ENCODE measurements at regions not wholly inside any gene's neighbourhood (a gene's known extent, or its start where the extent isn't known, plus 50 kb on each side); places are given as distances from the start of the nearest gene placed in this dataset.
A peak's percentile ranks its signal among the peaks of the same experiment; 100 is the strongest.

- H3K4me1 ChIP-seq (ENCODE audit: control insufficient read depth in 4 of 4, insufficient read depth in 4 of 4, low read length in 3 of 4): no peaks in the 10 kb centered on the region
- H3K36me3 ChIP-seq (ENCODE audit: control insufficient read depth in 4 of 4, insufficient read depth in 3 of 4, low read depth in 1 of 4, low read length in 3 of 4): no peaks in the 10 kb centered on the region
- WGBS: 96% methylated on average over 1 of the region's 1 CpG
- no peak for DNase-seq (ENCODE audit: low spot score)
- H3K27ac ChIP-seq (ENCODE audit: low read depth in 1 of 2, low read length in 2 of 2): no peak overlapping the region
- no peak overlapping the region for H3K4me3 ChIP-seq (ENCODE audit: low read depth in 1 of 3, low read length in 3 of 3)
- H3K9ac ChIP-seq (ENCODE audit: low read depth in 1 of 2, low read length in 2 of 2): no peak overlapping the region
- TF ChIP-seq TAF1 (conservative IDR thresholded peaks at IDR 0.05) (no peak), MAX (IDR thresholded peaks at IDR 0.05) (no peak), SP1 (IDR thresholded peaks at IDR 0.05) (no peak), GABPA (IDR thresholded peaks at IDR 0.05 in 1 of 2, conservative IDR thresholded peaks at IDR 0.05 in 1 of 2) (no peak), NR2F2 (IDR thresholded peaks at IDR 0.05) (no peak), FOXA1 (IDR thresholded peaks at IDR 0.05) (no peak), RAD21 (IDR thresholded peaks at IDR 0.05) (no peak), CTCF (IDR thresholded peaks at IDR 0.05; ENCODE audit: low read depth, low read length, missing input control) (no peak), EGR1 (IDR thresholded peaks at IDR 0.05; ENCODE audit: low read depth in 2 of 2) (no peak), FOXA2 (IDR thresholded peaks at IDR 0.05) (no peak), HNF4A (conservative IDR thresholded peaks at IDR 0.05) (no peak), HNF4G (IDR thresholded peaks at IDR 0.05) (no peak), ATF3 (IDR thresholded peaks at IDR 0.05) (no peak), ZBTB33 (IDR thresholded peaks at IDR 0.05) (no peak), YY1 (IDR thresholded peaks at IDR 0.05) (no peak), REST (IDR thresholded peaks at IDR 0.05) (no peak), RXRA (IDR thresholded peaks at IDR 0.05) (no peak)
- H3K9me3 ChIP-seq (ENCODE audit: control insufficient read depth in 4 of 4, low read length in 3 of 4): no peaks in the 10 kb centered on the region
- H3K27me3 ChIP-seq (ENCODE audit: control insufficient read depth in 4 of 4, insufficient read depth in 4 of 4, low read length in 3 of 4): no peaks in the 10 kb centered on the region
These were observed 612.5 kb downstream of the EFNA5 start for GRCh38 chr5:107058235-107058634.

- no peak for DNase-seq (ENCODE audit: low spot score)
- Histone ChIP-seq H3K9ac (ENCODE audit: low read depth in 1 of 2, low read length in 2 of 2) (no peak overlapping the region), H3K27me3 (ENCODE audit: control insufficient read depth in 4 of 4, insufficient read depth in 4 of 4, low read length in 3 of 4) (no peaks in the 10 kb centered on the region), H3K36me3 (ENCODE audit: control insufficient read depth in 4 of 4, insufficient read depth in 3 of 4, low read depth in 1 of 4, low read length in 3 of 4) (no peaks in the 10 kb centered on the region), H3K27ac (ENCODE audit: low read depth in 1 of 2, low read length in 2 of 2) (no peak overlapping the region), H3K4me1 (ENCODE audit: control insufficient read depth in 4 of 4, insufficient read depth in 4 of 4, low read length in 3 of 4) (no peaks in the 10 kb centered on the region), H3K9me3 (ENCODE audit: control insufficient read depth in 4 of 4, low read length in 3 of 4) (no peaks in the 10 kb centered on the region), H3K4me3 (ENCODE audit: low read depth in 1 of 3, low read length in 3 of 3) (no peak overlapping the region)
- TF ChIP-seq YY1 (IDR thresholded peaks at IDR 0.05) (no peak), HNF4A (conservative IDR thresholded peaks at IDR 0.05) (peak; percentile 36 to 38)
- 23% methylated on average over 2 of the region's 2 CpGs for WGBS
These were observed 614.5 kb downstream of the EFNA5 start for GRCh38 chr5:107056278-107056677.

Measured in liver (tissue), 8 donors.